Ovary (tissue), 3 donors: ENCODE measurements at regions not wholly inside any gene's neighbourhood (a gene's known extent, or its start where the extent isn't known, plus 50 kb on each side); places are given as distances from the start of the nearest gene placed in this dataset.

Experiments
- EP300 ChIP-seq: sonication (generic); formaldehyde crosslinking; IDR thresholded peaks from one replicate; pipeline ENCODE4 v1.6.1; 2017; ENCODE audit warnings: antibody characterized with exemption
- POLR2A ChIP-seq: fragments of 450-650 bp; IDR thresholded peaks from one replicate; pipeline ENCODE4 v1.6.1; 2017; ENCODE audit warnings: antibody characterized with exemption, mild to moderate bottlenecking, moderate library complexity
- TF ChIP-seq, protein P1 (sequence below), 3 donors: fragments of 450-650 bp in 2 of 3; fragments of 200-600 bp in 1 of 3; IDR thresholded peaks; one replicate each; pipeline versions ENCODE4 v1.5.1 to v1.8.0; 2016 to 2022; ENCODE audit warnings: antibody characterized with exemption in 3 of 3, mild to moderate bottlenecking in 1 of 3
- donor health status: DM: no; HTN: no; CAD: no.

DNA sequence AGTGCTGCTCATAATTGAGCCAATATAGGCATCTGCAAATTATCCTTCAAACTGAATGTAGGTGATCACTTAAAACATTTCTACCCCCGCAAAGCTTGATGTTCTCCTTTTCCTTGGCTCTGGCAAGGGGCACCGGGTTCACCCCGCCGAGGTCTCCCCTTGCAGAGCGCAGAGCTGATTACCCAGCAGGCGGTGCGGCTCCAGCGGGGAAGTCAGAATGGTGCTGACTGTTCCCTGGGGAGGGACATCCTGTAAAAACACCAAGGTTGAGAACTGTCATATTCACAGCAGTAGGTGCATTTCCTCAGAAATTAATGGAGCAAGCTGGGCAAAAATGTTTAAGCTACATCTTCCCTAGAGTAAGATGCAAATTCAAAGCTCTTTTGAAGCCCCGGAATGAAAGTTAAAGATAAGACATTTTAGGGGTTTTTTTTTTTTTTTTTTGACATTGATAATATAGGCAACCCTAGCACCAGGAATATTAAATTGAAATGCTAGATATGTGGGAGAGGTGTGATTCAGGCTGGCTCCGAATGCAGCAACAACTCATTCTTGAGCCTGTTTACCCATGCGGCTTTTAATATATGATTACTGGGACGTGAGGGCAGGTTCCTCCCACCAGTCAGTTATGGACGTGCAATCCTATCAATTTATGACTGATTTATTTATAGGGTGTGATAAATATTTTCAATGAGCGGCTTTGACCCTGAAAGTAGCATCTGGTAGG lies 767.3 kb upstream of the TENM3 start:
- TF ChIP-seq, protein P1, sequence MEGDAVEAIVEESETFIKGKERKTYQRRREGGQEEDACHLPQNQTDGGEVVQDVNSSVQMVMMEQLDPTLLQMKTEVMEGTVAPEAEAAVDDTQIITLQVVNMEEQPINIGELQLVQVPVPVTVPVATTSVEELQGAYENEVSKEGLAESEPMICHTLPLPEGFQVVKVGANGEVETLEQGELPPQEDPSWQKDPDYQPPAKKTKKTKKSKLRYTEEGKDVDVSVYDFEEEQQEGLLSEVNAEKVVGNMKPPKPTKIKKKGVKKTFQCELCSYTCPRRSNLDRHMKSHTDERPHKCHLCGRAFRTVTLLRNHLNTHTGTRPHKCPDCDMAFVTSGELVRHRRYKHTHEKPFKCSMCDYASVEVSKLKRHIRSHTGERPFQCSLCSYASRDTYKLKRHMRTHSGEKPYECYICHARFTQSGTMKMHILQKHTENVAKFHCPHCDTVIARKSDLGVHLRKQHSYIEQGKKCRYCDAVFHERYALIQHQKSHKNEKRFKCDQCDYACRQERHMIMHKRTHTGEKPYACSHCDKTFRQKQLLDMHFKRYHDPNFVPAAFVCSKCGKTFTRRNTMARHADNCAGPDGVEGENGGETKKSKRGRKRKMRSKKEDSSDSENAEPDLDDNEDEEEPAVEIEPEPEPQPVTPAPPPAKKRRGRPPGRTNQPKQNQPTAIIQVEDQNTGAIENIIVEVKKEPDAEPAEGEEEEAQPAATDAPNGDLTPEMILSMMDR (IDR thresholded peaks at IDR 0.05): no peak
- TF ChIP-seq EP300: no peak
- TF ChIP-seq POLR2A: no peak
